ENCODE measurements at regions not wholly inside any gene's neighbourhood (a gene's known extent, or its start where the extent isn't known, plus 50 kb on each side); places are given as distances from the start of the nearest gene placed in this dataset.
"Not testable (repeated sequence)": the region's sequence is repeated elsewhere in the genome, so short reads cannot be mapped to it uniquely, and the experiment has no call there.

GRCh38 chr7:66473064-66473463 is 155.6 kb upstream of the KCTD7 start:
- H3K27me3 ChIP-seq (replicated peaks in 1 of 2; ENCODE audit: control insufficient read depth in 2 of 2, insufficient read depth in 2 of 2, low read length in 1 of 2); H4K20me1 ChIP-seq (ENCODE audit: control insufficient read depth, insufficient read depth); intact Hi-C loops (cut with micrococcal nuclease; ENCODE audit: unreplicated experiment); RAD21 ChIA-PET (ENCODE audit: unreplicated experiment); DNase-seq (ENCODE audit: low read depth, low spot score); H3K27ac ChIP-seq (ENCODE audit: control insufficient read depth, insufficient read depth); H3K9me3 ChIP-seq (replicated peaks; ENCODE audit: control insufficient read depth, insufficient read depth, low read length); H3K4me1 ChIP-seq (ENCODE audit: control insufficient read depth, insufficient read depth, low read length); FAIRE-seq; BruUV-seq (replicated peaks); H3K36me3 ChIP-seq (ENCODE audit: control insufficient read depth in 2 of 2, insufficient read depth in 2 of 2, low read length in 1 of 2); POLR2A ChIA-PET; CTCF ChIA-PET; H3K4me2 ChIP-seq (ENCODE audit: control insufficient read depth, insufficient read depth); H3K9ac ChIP-seq (ENCODE audit: control insufficient read depth, insufficient read depth, low read length); H2AFZ ChIP-seq (ENCODE audit: control insufficient read depth, low read depth, low read length); ATAC-seq; in situ Hi-C loops (cut with MboI); SMC1A ChIA-PET (ENCODE audit: uncharacterized antibody, unreplicated experiment); H3K79me2 ChIP-seq (ENCODE audit: control insufficient read depth, insufficient read depth, low read length); H3K4me3 ChIP-seq: not testable (repeated sequence)
- 95% methylated on average over 3 of the region's 3 CpGs for WGBS (ENCODE audit: insufficient coverage, insufficient replicate concordance, low lambda C conversion rate, missing lambda C conversion rate)

- H3K36me3 ChIP-seq (ENCODE audit: control insufficient read depth in 2 of 2, insufficient read depth in 2 of 2, low read length in 1 of 2): peaks cover 0 to 9% of the 10 kb centered on the region in 2 experiments; a peak in 3 of 4 replicates
- FAIRE-seq (no peak), ATAC-seq (no peak), DNase-seq (ENCODE audit: low read depth, low spot score) (no peak)
- no peaks in the 10 kb centered on the region for H3K79me2 ChIP-seq (ENCODE audit: control insufficient read depth, insufficient read depth, low read length)
- H3K9ac ChIP-seq (ENCODE audit: control insufficient read depth, insufficient read depth, low read length): no peak overlapping the region
- no TSS peak for BruUV-seq (replicated peaks)
- H4K20me1 ChIP-seq (ENCODE audit: control insufficient read depth, insufficient read depth): no peaks in the 10 kb centered on the region
- in situ Hi-C loops (cut with MboI) (no loop called here), intact Hi-C loops (cut with micrococcal nuclease; ENCODE audit: unreplicated experiment) (no loop called here)
- SMC1A ChIA-PET (ENCODE audit: uncharacterized antibody, unreplicated experiment): no interaction called here
- H3K4me3 ChIP-seq: no peak overlapping the region
- H3K4me1 ChIP-seq (ENCODE audit: control insufficient read depth, insufficient read depth, low read length): no peaks in the 10 kb centered on the region
- RAD21 ChIA-PET (ENCODE audit: unreplicated experiment): no interaction called here
- no peaks in the 10 kb centered on the region for H3K27me3 ChIP-seq (replicated peaks in 1 of 2; ENCODE audit: control insufficient read depth in 2 of 2, insufficient read depth in 2 of 2, low read length in 1 of 2)
- CTCF ChIA-PET: no interaction called here
- no peak overlapping the region for H3K27ac ChIP-seq (ENCODE audit: control insufficient read depth, insufficient read depth)
- no peaks in the 10 kb centered on the region for H3K9me3 ChIP-seq (replicated peaks; ENCODE audit: control insufficient read depth, insufficient read depth, low read length)
- 98% methylated on average over 43 of the region's 45 CpGs for WGBS (ENCODE audit: insufficient coverage, insufficient replicate concordance, low lambda C conversion rate, missing lambda C conversion rate)
- no peak overlapping the region for H2AFZ ChIP-seq (ENCODE audit: control insufficient read depth, low read depth, low read length)
- POLR2A ChIA-PET: no interaction called here
- no peak overlapping the region for H3K4me2 ChIP-seq (ENCODE audit: control insufficient read depth, insufficient read depth)
- TF ChIP-seq FOS (IDR thresholded peaks at IDR 0.05; ENCODE audit: borderline replicate concordance, extremely low read depth, insufficient read length): no peak
- TF ChIP-seq SREBF1 (IDR thresholded peaks at IDR 0.05; ENCODE audit: low read length): no peak
- no peak for TF ChIP-seq POU2F2 (IDR thresholded peaks at IDR 0.05; ENCODE audit: borderline replicate concordance, low read depth, low read length)
- no peak for TF ChIP-seq MYB (IDR thresholded peaks at IDR 0.05; ENCODE audit: borderline replicate concordance, low read depth, low read length)
- TF ChIP-seq, protein P1, sequence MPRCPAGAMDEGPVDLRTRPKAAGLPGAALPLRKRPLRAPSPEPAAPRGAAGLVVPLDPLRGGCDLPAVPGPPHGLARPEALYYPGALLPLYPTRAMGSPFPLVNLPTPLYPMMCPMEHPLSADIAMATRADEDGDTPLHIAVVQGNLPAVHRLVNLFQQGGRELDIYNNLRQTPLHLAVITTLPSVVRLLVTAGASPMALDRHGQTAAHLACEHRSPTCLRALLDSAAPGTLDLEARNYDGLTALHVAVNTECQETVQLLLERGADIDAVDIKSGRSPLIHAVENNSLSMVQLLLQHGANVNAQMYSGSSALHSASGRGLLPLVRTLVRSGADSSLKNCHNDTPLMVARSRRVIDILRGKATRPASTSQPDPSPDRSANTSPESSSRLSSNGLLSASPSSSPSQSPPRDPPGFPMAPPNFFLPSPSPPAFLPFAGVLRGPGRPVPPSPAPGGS (IDR thresholded peaks at IDR 0.05; ENCODE audit: borderline replicate concordance, insufficient read depth, low read depth, low read length, poor library complexity, severe bottlenecking): no peak
- TF ChIP-seq, protein P2, sequence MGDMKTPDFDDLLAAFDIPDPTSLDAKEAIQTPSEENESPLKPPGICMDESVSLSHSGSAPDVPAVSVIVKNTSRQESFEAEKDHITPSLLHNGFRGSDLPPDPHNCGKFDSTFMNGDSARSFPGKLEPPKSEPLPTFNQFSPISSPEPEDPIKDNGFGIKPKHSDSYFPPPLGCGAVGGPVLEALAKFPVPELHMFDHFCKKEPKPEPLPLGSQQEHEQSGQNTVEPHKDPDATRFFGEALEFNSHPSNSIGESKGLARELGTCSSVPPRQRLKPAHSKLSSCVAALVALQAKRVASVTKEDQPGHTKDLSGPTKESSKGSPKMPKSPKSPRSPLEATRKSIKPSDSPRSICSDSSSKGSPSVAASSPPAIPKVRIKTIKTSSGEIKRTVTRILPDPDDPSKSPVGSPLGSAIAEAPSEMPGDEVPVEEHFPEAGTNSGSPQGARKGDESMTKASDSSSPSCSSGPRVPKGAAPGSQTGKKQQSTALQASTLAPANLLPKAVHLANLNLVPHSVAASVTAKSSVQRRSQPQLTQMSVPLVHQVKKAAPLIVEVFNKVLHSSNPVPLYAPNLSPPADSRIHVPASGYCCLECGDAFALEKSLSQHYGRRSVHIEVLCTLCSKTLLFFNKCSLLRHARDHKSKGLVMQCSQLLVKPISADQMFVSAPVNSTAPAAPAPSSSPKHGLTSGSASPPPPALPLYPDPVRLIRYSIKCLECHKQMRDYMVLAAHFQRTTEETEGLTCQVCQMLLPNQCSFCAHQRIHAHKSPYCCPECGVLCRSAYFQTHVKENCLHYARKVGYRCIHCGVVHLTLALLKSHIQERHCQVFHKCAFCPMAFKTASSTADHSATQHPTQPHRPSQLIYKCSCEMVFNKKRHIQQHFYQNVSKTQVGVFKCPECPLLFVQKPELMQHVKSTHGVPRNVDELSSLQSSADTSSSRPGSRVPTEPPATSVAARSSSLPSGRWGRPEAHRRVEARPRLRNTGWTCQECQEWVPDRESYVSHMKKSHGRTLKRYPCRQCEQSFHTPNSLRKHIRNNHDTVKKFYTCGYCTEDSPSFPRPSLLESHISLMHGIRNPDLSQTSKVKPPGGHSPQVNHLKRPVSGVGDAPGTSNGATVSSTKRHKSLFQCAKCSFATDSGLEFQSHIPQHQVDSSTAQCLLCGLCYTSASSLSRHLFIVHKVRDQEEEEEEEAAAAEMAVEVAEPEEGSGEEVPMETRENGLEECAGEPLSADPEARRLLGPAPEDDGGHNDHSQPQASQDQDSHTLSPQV (IDR thresholded peaks at IDR 0.05): no peak
- no peak for TF ChIP-seq CREM (IDR thresholded peaks at IDR 0.05; ENCODE audit: low read depth)
- no peak for TF ChIP-seq MTA3 (IDR thresholded peaks at IDR 0.05; ENCODE audit: borderline replicate concordance, low read length)
- no peak for TF ChIP-seq SMAD1 (IDR thresholded peaks at IDR 0.05; ENCODE audit: low read depth, partially characterized antibody)
- TF ChIP-seq CHD2 (IDR thresholded peaks at IDR 0.05; ENCODE audit: borderline replicate concordance, low read depth, low read length): no peak
- TF ChIP-seq EED (IDR thresholded peaks at IDR 0.05; ENCODE audit: low read depth): no peak
These were observed 154.2 kb upstream of the KCTD7 start for GRCh38 chr7:66474441-66474840.

Data from GM12878 (cell line).